ENCODE measurements at regions not wholly inside any gene's neighbourhood (a gene's known extent, or its start where the extent isn't known, plus 50 kb on each side); places are given as distances from the start of the nearest gene placed in this dataset.

- no peak for TF ChIP-seq CTCF (conservative IDR thresholded peaks at IDR 0.05; ENCODE audit: low read depth, low read length)
- no peak overlapping the region for H3K4me3 ChIP-seq (ENCODE audit: low read depth, low read length)
- no peak for DNase-seq (ENCODE audit: low read depth)
Measured at GRCh38 chr4:180625653-180626052, 1617.5 kb upstream of the TENM3 start.

- H3K4me3 ChIP-seq (ENCODE audit: low read depth, low read length) = no peak overlapping the region
- no peak for DNase-seq (ENCODE audit: low read depth)
- no peak for TF ChIP-seq CTCF (conservative IDR thresholded peaks at IDR 0.05; ENCODE audit: low read depth, low read length)
Measured at GRCh38 chr4:180630012-180630665, 1613.1 kb upstream of the TENM3 start.

GRCh38 chr4:180634306-180634705 is 1608.9 kb upstream of the TENM3 start:
- no peak for DNase-seq (ENCODE audit: low read depth)
- no peak overlapping the region for H3K4me3 ChIP-seq (ENCODE audit: low read depth, low read length)
- no peak for TF ChIP-seq CTCF (conservative IDR thresholded peaks at IDR 0.05; ENCODE audit: low read depth, low read length)

GRCh38 chr4:180635281-180635680 is 1607.9 kb upstream of the TENM3 start:
- DNase-seq (ENCODE audit: low read depth) = peak; percentile 27
- no peak for TF ChIP-seq CTCF (conservative IDR thresholded peaks at IDR 0.05; ENCODE audit: low read depth, low read length)
- H3K4me3 ChIP-seq (ENCODE audit: low read depth, low read length) = no peak overlapping the region

GRCh38 chr4:180636696-180637404 is 1606.4 kb upstream of the TENM3 start:
- peak; percentile 54 for DNase-seq (ENCODE audit: low read depth)
- no peak overlapping the region for H3K4me3 ChIP-seq (ENCODE audit: low read depth, low read length)
- no peak for TF ChIP-seq CTCF (conservative IDR thresholded peaks at IDR 0.05; ENCODE audit: low read depth, low read length)

GRCh38 chr4:180637616-180638015 is 1605.6 kb upstream of the TENM3 start:
- DNase-seq (ENCODE audit: low read depth) = no peak
- no peak for TF ChIP-seq CTCF (conservative IDR thresholded peaks at IDR 0.05; ENCODE audit: low read depth, low read length)
- H3K4me3 ChIP-seq (ENCODE audit: low read depth, low read length) = no peak overlapping the region

- no peak for TF ChIP-seq CTCF (conservative IDR thresholded peaks at IDR 0.05; ENCODE audit: low read depth, low read length)
Measured at GRCh38 chr4:180640193-180640592, 1603.0 kb upstream of the TENM3 start.

More at GRCh38 chr4:180640193-180640592, 1603.0 kb upstream of the TENM3 start:
- H3K4me3 ChIP-seq (ENCODE audit: low read depth, low read length) = no peak overlapping the region
- DNase-seq (ENCODE audit: low read depth) = no peak

Measured in epithelial cell of proximal tubule (primary cell).